HG03469 (cell line): ENCODE measurements at regions not wholly inside any gene's neighbourhood (a gene's known extent, or its start where the extent isn't known, plus 50 kb on each side); places are given as distances from the start of the nearest gene placed in this dataset.

Source experiments
- ATAC-seq: cut with Tn5 transposase; IDR thresholded peaks from one replicate; pipeline ENCODE4 v1.9.1; 2021; ENCODE audit warnings: mild to moderate bottlenecking, moderate library complexity, moderate number of reproducible peaks; ENCODE audit not compliant: unreplicated experiment

- no peak for ATAC-seq
Measured at GRCh38 chr2:122096761-122097160, 341.3 kb downstream of the TSN start.

DNA sequence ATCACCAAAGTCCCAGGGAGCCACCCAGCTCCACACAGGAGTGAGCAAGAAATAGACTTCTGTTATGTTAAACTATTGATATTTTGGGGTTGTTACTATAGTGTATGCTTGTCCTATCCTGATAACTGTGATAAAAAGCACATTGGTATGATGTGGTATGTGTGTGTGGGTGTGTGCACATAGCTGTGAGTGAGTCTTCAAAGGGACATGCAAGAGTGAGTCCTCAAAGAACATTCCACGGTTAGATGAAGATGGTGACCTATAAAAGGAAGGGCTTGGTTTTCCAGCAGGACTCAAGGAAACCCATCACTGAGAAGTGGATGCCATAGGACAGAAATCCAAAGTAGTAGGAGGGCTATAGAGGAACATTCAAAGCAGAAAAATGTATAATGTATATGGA, 342.9 kb downstream of the TSN start:
- ATAC-seq: no peak

- ATAC-seq: no peak
Measured at GRCh38 chr2:122100346-122100745, 344.9 kb downstream of the TSN start.

DNA sequence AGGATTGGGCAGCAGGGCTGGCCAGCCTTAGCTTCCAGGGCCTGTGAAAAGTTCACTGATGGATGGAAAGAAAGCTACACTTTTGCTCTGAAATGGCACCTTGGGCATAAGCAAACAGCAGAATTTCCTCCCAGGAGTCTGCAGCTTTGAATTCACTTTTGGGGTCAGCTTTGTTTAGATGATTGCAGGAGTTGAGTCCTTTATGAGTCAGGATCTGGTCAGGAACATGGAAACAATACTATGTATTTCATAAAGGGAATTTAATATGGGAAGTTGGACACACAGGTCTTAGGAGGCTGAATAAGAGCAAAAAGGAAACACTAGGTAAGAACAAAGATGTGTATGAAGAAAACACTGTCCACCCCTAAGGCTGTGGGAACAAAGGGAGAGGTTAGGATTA, 345.3 kb downstream of the TSN start:
- ATAC-seq: no peak

GRCh38 chr2:122101319-122101718, 345.9 kb downstream of the TSN start:
- ATAC-seq: no peak

GRCh38 chr2:122105171-122105876, 349.9 kb downstream of the TSN start:
- ATAC-seq: no peak

GRCh38 chr2:122105877-122106206, 350.4 kb downstream of the TSN start:
- no peak for ATAC-seq

DNA sequence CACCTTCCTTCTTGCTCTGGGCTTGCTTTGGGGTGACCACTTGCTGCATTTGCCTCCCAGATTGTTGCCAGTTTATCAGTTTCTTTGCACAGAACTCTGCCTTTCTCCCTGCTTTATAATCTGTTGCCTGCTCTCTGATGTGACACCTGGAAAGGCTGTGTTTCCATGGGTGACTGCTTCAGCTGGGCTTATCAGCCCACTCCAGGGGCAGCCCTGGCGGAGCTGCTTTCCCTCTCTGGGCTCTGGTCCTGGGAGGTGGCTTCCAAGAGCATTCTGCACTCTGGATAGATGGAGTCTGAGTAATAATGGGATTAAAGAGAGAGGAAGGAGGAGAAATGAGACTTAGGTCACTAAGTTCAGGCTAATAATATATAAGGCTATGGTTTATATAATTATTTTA, 352.7 kb downstream of the TSN start:
- ATAC-seq: no peak

- no peak for ATAC-seq
Measured at GRCh38 chr2:122112216-122113005, 357.0 kb downstream of the TSN start.

GRCh38 chr2:122114421-122114820, 359.0 kb downstream of the TSN start:
- ATAC-seq: no peak

GRCh38 chr2:122117371-122117770, 361.9 kb downstream of the TSN start:
- no peak for ATAC-seq

GRCh38 chr2:122129399-122129798, 373.9 kb downstream of the TSN start:
- ATAC-seq: no peak

- ATAC-seq: no peak
Measured at GRCh38 chr2:122132147-122132691, 376.8 kb downstream of the TSN start.

- ATAC-seq: no peak
Measured at GRCh38 chr2:122135021-122135937, 379.8 kb downstream of the TSN start.

- ATAC-seq: no peak
Measured at GRCh38 chr2:122136056-122136455, 380.6 kb downstream of the TSN start.

GRCh38 chr2:122138561-122138960, 383.1 kb downstream of the TSN start:
- no peak for ATAC-seq

- ATAC-seq: no peak
Measured at GRCh38 chr2:122139739-122140420, 384.4 kb downstream of the TSN start.

- ATAC-seq: no peak
Measured at GRCh38 chr2:122144884-122145283, 389.4 kb downstream of the TSN start.

DNA sequence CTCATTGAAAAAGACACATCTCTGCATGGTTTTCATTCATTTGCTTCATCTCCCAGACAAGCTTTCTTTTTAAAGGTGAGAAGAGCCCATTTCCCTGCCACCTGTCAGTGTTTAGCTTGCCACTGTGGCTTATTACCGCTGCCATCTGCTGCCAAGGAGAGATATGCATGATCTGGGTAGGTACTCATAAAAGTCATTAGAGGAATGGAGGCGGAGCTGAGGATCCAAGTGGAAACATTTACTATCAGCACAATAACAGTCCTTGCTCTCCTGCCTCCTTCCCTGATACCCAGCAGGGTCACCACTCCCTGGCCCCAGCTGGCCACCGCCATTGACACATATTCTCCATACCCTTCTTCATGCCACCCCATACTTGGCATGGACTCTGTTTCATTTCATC, 390.4 kb downstream of the TSN start:
- no peak for ATAC-seq

DNA sequence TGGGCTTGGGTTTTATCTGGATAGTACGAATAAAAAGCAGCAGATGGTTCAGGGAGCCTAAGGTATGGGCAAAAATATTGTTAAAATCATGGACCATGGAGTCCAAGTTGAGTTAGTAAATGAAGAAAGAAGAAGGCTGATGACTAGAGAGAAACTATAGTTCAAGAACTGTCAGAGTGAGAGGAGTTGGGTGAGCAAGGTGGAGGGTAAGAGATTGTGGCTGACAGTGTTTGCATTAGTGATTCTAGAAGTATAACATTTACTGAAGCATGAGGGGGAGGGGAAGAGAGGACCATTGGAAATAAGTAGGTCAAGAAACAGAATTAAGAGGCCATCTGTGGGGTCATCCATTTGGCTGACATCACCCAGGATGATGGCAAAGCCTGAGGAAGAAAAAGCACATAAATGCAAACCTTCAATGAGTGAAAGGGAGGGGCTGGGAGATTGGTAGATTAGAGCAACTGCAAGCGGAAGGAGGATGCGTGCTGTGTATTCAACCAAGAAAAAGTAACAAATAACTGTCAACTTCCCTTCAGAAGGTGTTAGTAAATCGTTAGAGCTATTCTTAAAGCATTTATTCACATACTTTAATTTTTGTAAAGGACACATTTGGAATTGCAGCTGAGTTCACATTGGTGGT, 392.8 kb downstream of the TSN start:
- no peak for ATAC-seq
